ENCODE measurements at regions not wholly inside any gene's neighbourhood (a gene's known extent, or its start where the extent isn't known, plus 50 kb on each side); places are given as distances from the start of the nearest gene placed in this dataset.

DNA sequence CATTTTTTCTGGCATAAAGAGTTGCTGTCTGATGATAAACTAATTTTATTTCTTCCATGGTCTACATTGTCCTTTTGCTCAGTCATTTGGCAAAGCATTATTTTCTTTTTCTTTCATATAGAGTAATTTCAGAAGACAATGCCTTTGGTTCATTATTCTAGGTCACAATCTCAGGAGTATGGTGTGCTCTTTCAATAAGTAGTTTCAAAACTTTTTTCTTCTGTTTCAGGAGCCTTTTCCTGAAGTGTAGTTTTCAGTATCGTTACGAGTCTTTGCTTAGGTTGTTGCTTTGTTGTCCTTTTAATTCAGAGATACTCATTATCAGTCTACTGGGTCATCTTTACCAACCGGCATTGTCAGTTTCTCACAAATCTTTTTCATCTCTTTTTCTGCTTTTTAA is 100.4 kb upstream of the GPC1 start:
- no peak overlapping the region for H2AFZ ChIP-seq (ENCODE audit: control insufficient read depth, low read depth, low read length)
- no peaks in the 10 kb centered on the region for H3K9me3 ChIP-seq (replicated peaks; ENCODE audit: control insufficient read depth, insufficient read depth, low read length)
- intact Hi-C loops (cut with micrococcal nuclease; ENCODE audit: unreplicated experiment) (no loop called here), in situ Hi-C loops (cut with MboI) (no loop called here)
- no peak overlapping the region for H3K27ac ChIP-seq (ENCODE audit: control insufficient read depth, insufficient read depth)
- RAD21 ChIA-PET (ENCODE audit: unreplicated experiment) = no interaction called here
- no peak overlapping the region for H3K9ac ChIP-seq (ENCODE audit: control insufficient read depth, insufficient read depth, low read length)
- no peaks in the 10 kb centered on the region for H3K4me1 ChIP-seq (ENCODE audit: control insufficient read depth, insufficient read depth, low read length)
- POLR2A ChIA-PET = no interaction called here
- H3K79me2 ChIP-seq (ENCODE audit: control insufficient read depth, insufficient read depth, low read length) = no peaks in the 10 kb centered on the region
- no peak for TF ChIP-seq ZNF217 (IDR thresholded peaks at IDR 0.05)
- TF ChIP-seq ZBED1 (IDR thresholded peaks at IDR 0.05; ENCODE audit: borderline replicate concordance) = no peak
- no peak for TF ChIP-seq IKZF1 (conservative IDR thresholded peaks at IDR 0.05)
- no peak for TF ChIP-seq ATF7 (IDR thresholded peaks at IDR 0.05; ENCODE audit: low read depth)
- TF ChIP-seq SP1 (IDR thresholded peaks at IDR 0.05; ENCODE audit: low read depth, low read length) = no peak
- TF ChIP-seq STAT1 (conservative IDR thresholded peaks at IDR 0.05) = no peak
- TF ChIP-seq CBX5 (IDR thresholded peaks at IDR 0.05; ENCODE audit: low read depth) = no peak
- no peak for TF ChIP-seq YY1 (IDR thresholded peaks at IDR 0.05; ENCODE audit: low read depth, low read length)
- TF ChIP-seq, protein P1, sequence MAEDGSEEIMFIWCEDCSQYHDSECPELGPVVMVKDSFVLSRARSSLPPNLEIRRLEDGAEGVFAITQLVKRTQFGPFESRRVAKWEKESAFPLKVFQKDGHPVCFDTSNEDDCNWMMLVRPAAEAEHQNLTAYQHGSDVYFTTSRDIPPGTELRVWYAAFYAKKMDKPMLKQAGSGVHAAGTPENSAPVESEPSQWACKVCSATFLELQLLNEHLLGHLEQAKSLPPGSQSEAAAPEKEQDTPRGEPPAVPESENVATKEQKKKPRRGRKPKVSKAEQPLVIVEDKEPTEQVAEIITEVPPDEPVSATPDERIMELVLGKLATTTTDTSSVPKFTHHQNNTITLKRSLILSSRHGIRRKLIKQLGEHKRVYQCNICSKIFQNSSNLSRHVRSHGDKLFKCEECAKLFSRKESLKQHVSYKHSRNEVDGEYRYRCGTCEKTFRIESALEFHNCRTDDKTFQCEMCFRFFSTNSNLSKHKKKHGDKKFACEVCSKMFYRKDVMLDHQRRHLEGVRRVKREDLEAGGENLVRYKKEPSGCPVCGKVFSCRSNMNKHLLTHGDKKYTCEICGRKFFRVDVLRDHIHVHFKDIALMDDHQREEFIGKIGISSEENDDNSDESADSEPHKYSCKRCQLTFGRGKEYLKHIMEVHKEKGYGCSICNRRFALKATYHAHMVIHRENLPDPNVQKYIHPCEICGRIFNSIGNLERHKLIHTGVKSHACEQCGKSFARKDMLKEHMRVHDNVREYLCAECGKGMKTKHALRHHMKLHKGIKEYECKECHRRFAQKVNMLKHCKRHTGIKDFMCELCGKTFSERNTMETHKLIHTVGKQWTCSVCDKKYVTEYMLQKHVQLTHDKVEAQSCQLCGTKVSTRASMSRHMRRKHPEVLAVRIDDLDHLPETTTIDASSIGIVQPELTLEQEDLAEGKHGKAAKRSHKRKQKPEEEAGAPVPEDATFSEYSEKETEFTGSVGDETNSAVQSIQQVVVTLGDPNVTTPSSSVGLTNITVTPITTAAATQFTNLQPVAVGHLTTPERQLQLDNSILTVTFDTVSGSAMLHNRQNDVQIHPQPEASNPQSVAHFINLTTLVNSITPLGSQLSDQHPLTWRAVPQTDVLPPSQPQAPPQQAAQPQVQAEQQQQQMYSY (CRISPR knock-in tag; IDR thresholded peaks at IDR 0.05) = no peak
- no peak for TF ChIP-seq ZNF24 (IDR thresholded peaks at IDR 0.05)
- no peaks in the 10 kb centered on the region for H4K20me1 ChIP-seq (ENCODE audit: control insufficient read depth, insufficient read depth)
- CTCF ChIA-PET = no interaction called here
- WGBS (ENCODE audit: insufficient coverage, insufficient replicate concordance, low lambda C conversion rate, missing lambda C conversion rate) = 74% methylated on average over 3 of the region's 3 CpGs
- H3K27me3 ChIP-seq (replicated peaks in 1 of 2; ENCODE audit: control insufficient read depth in 2 of 2, insufficient read depth in 2 of 2, low read length in 1 of 2) = peaks cover 0 to 1% of the 10 kb centered on the region in 2 experiments; a peak in 2 of 4 replicates
- no TSS peak for BruUV-seq (replicated peaks)
- no peaks in the 10 kb centered on the region for H3K36me3 ChIP-seq (ENCODE audit: control insufficient read depth in 2 of 2, insufficient read depth in 2 of 2, low read length in 1 of 2)
- no peak overlapping the region for H3K4me2 ChIP-seq (ENCODE audit: control insufficient read depth, insufficient read depth)
- H3K4me3 ChIP-seq = no peak overlapping the region
- SMC1A ChIA-PET (ENCODE audit: uncharacterized antibody, unreplicated experiment) = no interaction called here
- DNase-seq (ENCODE audit: low read depth, low spot score) (no peak), FAIRE-seq (no peak), ATAC-seq (no peak)

Measured in GM12878 (cell line).